HCT116 (cell line): ENCODE measurements at regions not wholly inside any gene's neighbourhood (a gene's known extent, or its start where the extent isn't known, plus 50 kb on each side); places are given as distances from the start of the nearest gene placed in this dataset.

ENCODE experiments used
- ATAC-seq: fragments of 200-7000 bp; cut with Tn5 transposase; 2 replicates; pipeline ENCODE4 v1.9.1; 2020; ENCODE audit warnings: mild to moderate bottlenecking, moderate library complexity
- BruUV-seq: library from RNA; stranded (reverse); fragments of 400-500 nt; replicated peaks from 2 replicates; lab custom pipeline; 2021; lab: Mats Ljungman, UMichigan
- CTCF ChIA-PET: fragments of 300-600 bp; sonication (Branson Sonifier 250); formaldehyde crosslinking; loops from one replicate; lab custom pipeline; 2021; ENCODE audit warnings: antibody characterized with exemption; lab: Charles Lee
- POLR2A ChIA-PET: fragments of 300-600, 350-600 bp; sonication (Branson Sonifier 250); formaldehyde crosslinking; loops from one replicate; lab custom pipeline; 2021; ENCODE audit warnings: antibody characterized with exemption; lab: Charles Lee
- RAD21 ChIA-PET, 2 experiments: fragments of 300-600 bp; sonication (Branson Sonifier 250); formaldehyde crosslinking; loops; one replicate each; lab custom pipeline; 2023; ENCODE audit warnings: low total read pairs in 2 of 2; ENCODE audit not compliant: uncharacterized antibody in 2 of 2, unreplicated experiment in 2 of 2, low non-redundant PET in 1 of 2; lab: Charles Lee
- DNase-seq: peaks from one replicate; pipeline ENCODE4 v3.0.0-alpha.2; 2010; ENCODE audit warnings: low read depth, low spot score
- H2AFZ ChIP-seq: fragments of 200-600 bp; shearing (Covaris generic), sonication (generic); 2 replicates; pipeline ENCODE4 v1.6.1; 2017; ENCODE audit warnings: low read depth, mixed run types, mixed read lengths, antibody characterized with exemption, low read length; ENCODE audit not compliant: poor library complexity, severe bottlenecking
- H3K27ac ChIP-seq: 2 replicates; pipeline ENCODE4 v1.5.1; 2012; ENCODE audit warnings: low read depth, low read length
- H3K27me3 ChIP-seq: fragments of 200-600 bp; sonication (generic); 2 replicates; pipeline ENCODE4 v1.6.1; 2016; ENCODE audit warnings: mixed run types, low read length, mixed read lengths; ENCODE audit not compliant: insufficient read depth
- H3K36me3 ChIP-seq, 2 experiments: fragments of 200-500 bp in 1 of 2; fragments of 200-600 bp in 1 of 2; sonication (Bioruptor generic) in 1 of 2; sonication (generic) in 1 of 2; 2 replicates each; pipeline versions ENCODE4 v1.5.1 to v1.6.1; 2014 to 2016; ENCODE audit warnings: low read length in 2 of 2, inconsistent platforms in 1 of 2, mixed read lengths in 1 of 2, mixed run types in 1 of 2; ENCODE audit not compliant: insufficient read depth in 2 of 2, control insufficient read depth in 1 of 2
- H3K4me1 ChIP-seq, 2 experiments: fragments of 200-600 bp in 1 of 2; sonication (generic) in 1 of 2; 2 replicates each; pipeline versions ENCODE4 v1.5.1 to v1.6.1; 2012 to 2017; ENCODE audit warnings: low read length in 2 of 2, inconsistent platforms in 1 of 2, mild to moderate bottlenecking in 1 of 2, mixed read lengths in 1 of 2, mixed run types in 1 of 2, moderate library complexity in 1 of 2; ENCODE audit not compliant: insufficient read depth in 2 of 2, control insufficient read depth in 1 of 2
- H3K4me2 ChIP-seq: fragments of 200-600 bp; sonication (generic); 2 replicates; pipeline ENCODE4 v1.6.1; 2017; ENCODE audit warnings: mixed run types, low read length, mixed read lengths
- H3K4me3 ChIP-seq, 2 experiments: fragments of 200-600 bp in 1 of 2; sonication (generic) in 1 of 2; replicated peaks in 1 of 2; 2 replicates each; pipeline ENCODE4 v1.5.1; 2011 to 2016; ENCODE audit warnings: low read length in 2 of 2, control low read depth in 1 of 2, low read depth in 1 of 2, mild to moderate bottlenecking in 1 of 2, mixed read lengths in 1 of 2, mixed run types in 1 of 2
- H3K79me2 ChIP-seq: fragments of 200-600 bp; sonication (generic); 2 replicates; pipeline ENCODE4 v1.6.1; 2017; ENCODE audit warnings: mild to moderate bottlenecking, mixed run types, low read length, moderate library complexity, mixed read lengths; ENCODE audit not compliant: insufficient read depth
- H3K9ac ChIP-seq: fragments of 200-600 bp; sonication (generic); 2 replicates; pipeline ENCODE4 v1.6.1; 2016; ENCODE audit warnings: low read length, mixed read lengths
- H3K9me2 ChIP-seq: fragments of 200-600 bp; sonication (generic), shearing (Covaris generic); 2 replicates; pipeline ENCODE4 v1.6.1; 2017; ENCODE audit warnings: mixed run types, mild to moderate bottlenecking, moderate library complexity; ENCODE audit not compliant: insufficient read depth
- H3K9me3 ChIP-seq, 2 experiments: fragments of 200-500 bp in 1 of 2; fragments of 200-600 bp in 1 of 2; sonication (Bioruptor generic) in 1 of 2; sonication (generic) in 1 of 2; 2 replicates each; pipeline ENCODE4 v1.6.1; 2014 to 2017; ENCODE audit warnings: low read length in 2 of 2, mixed read lengths in 2 of 2, inconsistent platforms in 1 of 2, low read depth in 1 of 2, mild to moderate bottlenecking in 1 of 2, mixed run types in 1 of 2, moderate library complexity in 1 of 2; ENCODE audit not compliant: control insufficient read depth in 1 of 2, insufficient read depth in 1 of 2
- H4K20me1 ChIP-seq: fragments of 200-600 bp; sonication (generic), shearing (Covaris generic); 2 replicates; pipeline ENCODE4 v1.6.1; 2017; ENCODE audit warnings: mixed run types, mild to moderate bottlenecking, moderate library complexity; ENCODE audit not compliant: insufficient read depth
- CBX3 ChIP-seq: IDR thresholded peaks from 2 replicates; pipeline ENCODE4 v1.6.1; 2012; ENCODE audit warnings: low read depth
- EGR1 ChIP-seq: IDR thresholded peaks from 2 replicates; pipeline ENCODE4 v1.6.1; 2012; ENCODE audit warnings: low read depth
- EZH2 ChIP-seq: fragments of 200-600 bp; sonication (generic); IDR thresholded peaks from 2 replicates; pipeline ENCODE4 v1.6.1; 2017; ENCODE audit warnings: antibody characterized with exemption, mixed run types
- EZH2phosphoT487 ChIP-seq: fragments of 200-600 bp; IDR thresholded peaks from 2 replicates; pipeline ENCODE4 v1.6.1; 2018; ENCODE audit warnings: antibody characterized with exemption, borderline replicate concordance
- POLR2AphosphoS5 ChIP-seq: IDR thresholded peaks from 2 replicates; pipeline ENCODE4 v1.6.1; 2011; ENCODE audit warnings: mild to moderate bottlenecking, low read depth, low read length, moderate library complexity
- YY1 ChIP-seq: IDR thresholded peaks from 2 replicates; pipeline ENCODE4 v1.6.1; 2011; ENCODE audit warnings: low read length, low read depth, moderate library complexity, mild to moderate bottlenecking; ENCODE audit not compliant: insufficient replicate concordance; ENCODE audit errors: extremely low read depth
- ZNF274 ChIP-seq: fragments of 200-500 bp; sonication (Bioruptor generic); IDR thresholded peaks from 2 replicates; pipeline ENCODE4 v1.6.1; 2014; ENCODE audit warnings: mild to moderate bottlenecking, low read depth, low read length, inconsistent platforms
- intact Hi-C: fragments of 100-400 bp; cut with micrococcal nuclease; formaldehyde crosslinking; loops from 2 replicates; pipeline ENCODE4 v1.10.0; 2022

GRCh38 chr2:88254437-88255091 is 84.4 kb downstream of the THNSL2 start:
- Histone ChIP-seq H2AFZ (no peak overlapping the region), H3K27me3 (peaks cover 10% of the 10 kb centered on the region; the same call in 1 of the 2 replicates), H4K20me1 (no peaks in the 10 kb centered on the region), H3K9me3 (no peaks in the 10 kb centered on the region), H3K36me3 (no peaks in the 10 kb centered on the region), H3K9ac (no peak overlapping the region), H3K79me2 (no peaks in the 10 kb centered on the region), H3K4me3 (no peak overlapping the region), H3K4me2 (peak overlapping the region; percentile 34), H3K4me1 (peaks cover 0 to 9% of the 10 kb centered on the region in 2 experiments; a peak in 2 of 4 replicates), H3K9me2 (no peaks in the 10 kb centered on the region), H3K27ac (no peak overlapping the region)
- ChIA-PET CTCF (interaction anchor here (1.0 kb wide), 1 partner anchor 11 kb away, joined by 3 read pairs; no protein-coding TSS in a partner anchor), RAD21 (no interaction called here), POLR2A (no interaction called here)
- no TSS peak for BruUV-seq
- ATAC-seq (peak; percentile 80), DNase-seq (no peak)
- intact Hi-C loops, result no loop called here
- TF ChIP-seq CBX3 (no peak), EGR1 (no peak), ZNF274 (no peak), EZH2 (no peak), YY1 (no peak)

DNA sequence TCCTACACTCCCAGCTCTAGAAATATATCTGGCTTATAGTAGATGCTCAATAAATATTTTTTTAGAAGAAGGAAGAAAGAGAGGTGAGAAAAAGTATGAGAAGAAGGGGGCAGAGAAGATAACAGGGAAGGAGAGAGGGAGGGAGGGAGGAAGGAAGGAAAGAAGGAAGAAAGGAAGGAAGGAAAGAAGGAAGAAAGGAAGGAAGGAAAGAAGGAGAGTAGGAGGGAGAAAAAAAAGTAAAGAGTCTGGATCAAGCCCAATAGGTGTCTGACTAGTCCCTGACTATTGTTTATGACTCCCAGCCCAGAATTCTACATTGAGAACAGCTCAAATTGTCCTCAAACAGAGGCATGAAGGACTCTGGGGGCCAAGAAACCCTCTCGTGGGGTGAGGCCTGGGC is 83.9 kb downstream of the THNSL2 start:
- H3K9ac ChIP-seq, result no peak overlapping the region
- no peaks in the 10 kb centered on the region for H3K9me2 ChIP-seq
- no TSS peak for BruUV-seq
- H2AFZ ChIP-seq, result no peak overlapping the region
- no peaks in the 10 kb centered on the region for H3K36me3 ChIP-seq
- H3K27ac ChIP-seq, result no peak overlapping the region
- H3K4me1 ChIP-seq, result peaks cover 0 to 9% of the 10 kb centered on the region in 2 experiments; a peak in 2 of 4 replicates
- no peaks in the 10 kb centered on the region for H4K20me1 ChIP-seq
- CTCF ChIA-PET, result interaction anchor here (1.0 kb wide), 1 partner anchor 11 kb away, joined by 3 read pairs; no protein-coding TSS in a partner anchor
- TF ChIP-seq POLR2AphosphoS5, result no peak
- no peak for TF ChIP-seq EZH2phosphoT487
- RAD21 ChIA-PET, result no interaction called here
- DNase-seq (no peak), ATAC-seq (no peak)
- no peaks in the 10 kb centered on the region for H3K9me3 ChIP-seq
- H3K4me2 ChIP-seq, result peak overlapping the region; percentile 34
- H3K27me3 ChIP-seq, result peaks cover 6% of the 10 kb centered on the region; the same call in 1 of the 2 replicates
- intact Hi-C loops, result no loop called here
- POLR2A ChIA-PET, result no interaction called here
- no peaks in the 10 kb centered on the region for H3K79me2 ChIP-seq
- H3K4me3 ChIP-seq, result no peak overlapping the region
